Choroid plexus epithelial cell (primary cell): ENCODE measurements at regions not wholly inside any gene's neighbourhood (a gene's known extent, or its start where the extent isn't known, plus 50 kb on each side); places are given as distances from the start of the nearest gene placed in this dataset.

ENCODE experiments used
- DNase-seq: peaks from one replicate; pipeline ENCODE4 v3.0.0-alpha.2; 2010; ENCODE audit warnings: low read depth
- H3K4me3 ChIP-seq: 2 replicates; pipeline ENCODE4 v1.5.1; 2011; ENCODE audit warnings: low read depth, mild to moderate bottlenecking, control low read depth, low read length, moderate library complexity
- TF ChIP-seq, protein P1 (sequence below): conservative IDR thresholded peaks from 2 replicates; pipeline ENCODE4 v1.5.1; 2011; ENCODE audit warnings: low read depth, mild to moderate bottlenecking, control low read depth, inconsistent platforms, low read length, moderate library complexity

DNA sequence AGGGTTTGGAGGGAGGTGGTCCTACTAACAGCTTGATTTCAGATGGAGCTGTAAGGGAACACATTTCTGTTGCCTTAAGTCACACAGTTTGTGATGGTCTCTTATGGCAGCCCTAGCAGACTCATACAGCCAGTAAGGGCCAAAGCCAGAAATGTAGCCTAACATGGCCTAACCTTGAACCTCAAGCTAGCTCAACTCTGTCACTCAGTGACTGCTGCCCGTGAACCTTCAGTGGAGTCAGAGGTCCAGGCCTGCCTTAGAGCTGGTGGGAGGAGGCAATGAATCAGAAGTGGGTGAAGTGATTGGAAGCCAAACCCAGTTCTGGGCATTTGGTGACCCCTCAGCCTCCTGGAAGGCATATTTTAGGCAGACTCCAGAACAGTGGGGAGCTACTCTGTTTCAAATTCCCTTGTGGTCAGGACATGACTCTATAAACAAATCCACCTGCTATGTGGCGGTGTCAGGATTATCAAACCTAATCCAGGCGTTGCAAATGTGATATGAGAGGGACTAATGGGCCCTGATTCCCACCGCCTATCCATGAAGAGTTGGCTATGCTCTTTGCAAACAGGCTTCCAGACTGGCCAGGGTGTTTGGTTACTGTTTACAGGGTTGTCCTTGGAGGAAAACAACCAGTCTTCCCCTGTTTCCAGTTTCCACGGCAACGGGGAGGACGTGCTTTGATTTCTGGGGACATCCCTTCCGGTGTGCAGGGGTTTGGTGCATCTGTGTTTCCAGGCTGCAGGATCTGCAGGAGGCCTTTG, 105.9 kb upstream of the AGBL1 start:
- DNase-seq = no peak
- no peak overlapping the region for H3K4me3 ChIP-seq
- TF ChIP-seq, protein P1, sequence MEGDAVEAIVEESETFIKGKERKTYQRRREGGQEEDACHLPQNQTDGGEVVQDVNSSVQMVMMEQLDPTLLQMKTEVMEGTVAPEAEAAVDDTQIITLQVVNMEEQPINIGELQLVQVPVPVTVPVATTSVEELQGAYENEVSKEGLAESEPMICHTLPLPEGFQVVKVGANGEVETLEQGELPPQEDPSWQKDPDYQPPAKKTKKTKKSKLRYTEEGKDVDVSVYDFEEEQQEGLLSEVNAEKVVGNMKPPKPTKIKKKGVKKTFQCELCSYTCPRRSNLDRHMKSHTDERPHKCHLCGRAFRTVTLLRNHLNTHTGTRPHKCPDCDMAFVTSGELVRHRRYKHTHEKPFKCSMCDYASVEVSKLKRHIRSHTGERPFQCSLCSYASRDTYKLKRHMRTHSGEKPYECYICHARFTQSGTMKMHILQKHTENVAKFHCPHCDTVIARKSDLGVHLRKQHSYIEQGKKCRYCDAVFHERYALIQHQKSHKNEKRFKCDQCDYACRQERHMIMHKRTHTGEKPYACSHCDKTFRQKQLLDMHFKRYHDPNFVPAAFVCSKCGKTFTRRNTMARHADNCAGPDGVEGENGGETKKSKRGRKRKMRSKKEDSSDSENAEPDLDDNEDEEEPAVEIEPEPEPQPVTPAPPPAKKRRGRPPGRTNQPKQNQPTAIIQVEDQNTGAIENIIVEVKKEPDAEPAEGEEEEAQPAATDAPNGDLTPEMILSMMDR = no peak

DNA sequence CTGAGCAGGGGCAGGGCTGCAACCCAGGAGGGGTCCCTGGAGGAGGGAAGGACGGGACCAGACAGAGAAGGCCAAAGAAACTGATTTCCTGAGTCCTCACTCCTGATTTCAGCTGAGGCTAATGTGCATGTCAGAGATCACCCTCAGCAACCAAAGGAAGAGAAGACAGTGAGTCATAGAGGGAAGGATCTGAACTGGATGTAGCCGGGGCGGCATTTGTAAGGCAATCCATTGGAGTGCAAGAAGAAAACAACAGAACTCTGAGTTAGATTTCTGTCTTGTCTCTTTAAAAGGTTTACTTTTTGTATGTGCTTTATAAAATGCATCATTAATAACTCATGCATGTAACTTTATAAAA, 105.3 kb upstream of the AGBL1 start:
- no peak overlapping the region for H3K4me3 ChIP-seq
- TF ChIP-seq, protein P1 = no peak
- peak; percentile 1 for DNase-seq

DNA sequence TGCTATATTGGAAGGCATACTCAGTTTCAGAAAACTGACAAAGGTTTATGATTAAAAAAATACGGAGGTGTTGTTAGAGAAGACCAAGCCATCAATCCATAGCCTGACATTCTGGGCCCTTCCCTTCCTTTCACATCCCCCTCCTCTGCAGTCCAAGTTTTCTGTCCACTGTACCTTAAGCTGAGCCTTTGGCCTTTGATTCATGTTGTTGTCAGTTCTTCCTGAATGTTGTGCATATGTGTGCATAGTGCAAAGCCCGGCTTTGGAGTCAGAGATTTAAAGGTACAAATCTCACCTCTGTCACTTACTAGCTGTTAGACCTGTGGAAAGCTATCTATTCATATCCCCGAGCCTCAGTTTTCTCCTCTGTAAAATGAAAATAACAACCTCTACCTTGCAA, 104.9 kb upstream of the AGBL1 start:
- TF ChIP-seq, protein P1 = no peak
- DNase-seq = no peak
- H3K4me3 ChIP-seq = no peak overlapping the region

DNA sequence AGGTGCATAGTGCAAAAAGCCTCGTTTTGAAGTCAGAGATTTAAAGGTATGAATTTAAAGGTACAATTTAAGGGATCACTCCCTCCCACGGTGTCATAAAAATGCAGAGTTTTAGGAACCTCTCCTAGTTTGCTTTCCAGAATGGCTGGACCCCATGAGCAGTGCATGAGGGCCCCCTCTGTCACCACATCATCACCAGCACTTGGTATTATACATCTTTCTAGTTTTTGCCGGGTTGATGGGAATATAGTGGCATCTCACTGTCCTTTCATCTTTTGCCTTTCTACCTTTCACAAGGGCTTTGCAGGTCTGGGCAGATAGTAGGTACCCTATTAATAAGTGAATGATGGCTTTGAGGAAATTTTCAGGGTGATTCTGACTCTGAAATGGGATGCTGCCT, 103.6 kb upstream of the AGBL1 start:
- no peak for DNase-seq
- TF ChIP-seq, protein P1 = no peak
- H3K4me3 ChIP-seq = no peak overlapping the region

DNA sequence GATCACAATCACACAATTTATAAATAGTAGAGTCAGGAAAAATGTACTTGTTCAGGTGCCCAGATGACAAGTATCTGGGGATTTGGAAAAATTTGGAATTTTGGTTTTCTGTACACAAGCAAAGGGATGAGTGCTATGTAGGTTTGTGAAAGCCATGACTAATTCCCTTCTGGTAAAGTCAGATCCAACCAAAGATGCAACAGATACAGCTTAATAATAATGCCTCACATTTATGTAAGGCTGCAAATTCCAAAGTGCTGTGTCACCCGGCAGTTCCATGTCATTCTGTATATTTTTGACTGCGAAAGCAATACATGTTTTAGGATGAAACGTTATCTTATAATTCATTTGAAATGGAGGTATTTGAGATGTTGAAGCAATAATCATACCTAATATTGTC, 102.7 kb upstream of the AGBL1 start:
- TF ChIP-seq, protein P1 = no peak
- H3K4me3 ChIP-seq = no peak overlapping the region
- DNase-seq = peak; percentile 0

DNA sequence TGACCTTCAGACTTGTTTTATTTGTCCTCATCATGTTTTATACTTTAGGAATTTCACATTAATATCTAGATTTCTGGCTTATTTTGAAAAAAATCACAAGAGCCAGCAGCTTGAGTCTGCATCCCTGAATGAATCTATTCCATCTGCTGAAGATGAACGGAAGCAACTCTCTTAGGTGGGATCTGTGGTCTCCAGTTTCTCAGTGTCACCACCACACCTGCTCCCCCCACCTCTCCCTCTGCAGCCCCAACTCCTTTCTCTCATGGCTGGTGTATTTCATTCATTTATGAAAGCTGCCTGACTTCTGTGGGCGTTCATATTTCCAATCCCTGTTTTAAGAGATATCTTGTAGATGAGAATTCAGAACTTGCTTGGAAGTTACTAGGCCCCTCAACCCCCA, 102.1 kb upstream of the AGBL1 start:
- DNase-seq = no peak
- TF ChIP-seq, protein P1 = no peak
- no peak overlapping the region for H3K4me3 ChIP-seq

DNA sequence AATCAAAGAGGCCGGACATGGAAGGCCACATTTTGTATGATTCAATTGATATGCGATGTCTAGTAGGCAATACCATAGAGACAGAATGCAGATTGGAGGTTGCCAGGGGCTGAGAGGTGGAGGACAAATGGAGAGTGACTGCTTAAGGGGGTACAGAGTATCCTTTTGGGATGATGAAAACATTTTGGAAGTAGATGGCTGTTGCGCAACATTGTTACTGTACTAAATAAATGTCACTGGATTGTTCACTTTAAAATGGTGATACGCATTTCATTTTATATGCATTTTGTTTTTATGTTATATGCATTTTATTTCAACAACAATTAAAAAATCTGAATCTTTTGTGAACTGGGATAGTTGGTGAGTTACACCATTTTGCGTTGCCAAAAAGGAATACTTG, 99.7 kb upstream of the AGBL1 start:
- DNase-seq = no peak
- H3K4me3 ChIP-seq = no peak overlapping the region
- TF ChIP-seq, protein P1 = no peak
